ENCODE measurements at regions not wholly inside any gene's neighbourhood (a gene's known extent, or its start where the extent isn't known, plus 50 kb on each side); places are given as distances from the start of the nearest gene placed in this dataset.

DNA sequence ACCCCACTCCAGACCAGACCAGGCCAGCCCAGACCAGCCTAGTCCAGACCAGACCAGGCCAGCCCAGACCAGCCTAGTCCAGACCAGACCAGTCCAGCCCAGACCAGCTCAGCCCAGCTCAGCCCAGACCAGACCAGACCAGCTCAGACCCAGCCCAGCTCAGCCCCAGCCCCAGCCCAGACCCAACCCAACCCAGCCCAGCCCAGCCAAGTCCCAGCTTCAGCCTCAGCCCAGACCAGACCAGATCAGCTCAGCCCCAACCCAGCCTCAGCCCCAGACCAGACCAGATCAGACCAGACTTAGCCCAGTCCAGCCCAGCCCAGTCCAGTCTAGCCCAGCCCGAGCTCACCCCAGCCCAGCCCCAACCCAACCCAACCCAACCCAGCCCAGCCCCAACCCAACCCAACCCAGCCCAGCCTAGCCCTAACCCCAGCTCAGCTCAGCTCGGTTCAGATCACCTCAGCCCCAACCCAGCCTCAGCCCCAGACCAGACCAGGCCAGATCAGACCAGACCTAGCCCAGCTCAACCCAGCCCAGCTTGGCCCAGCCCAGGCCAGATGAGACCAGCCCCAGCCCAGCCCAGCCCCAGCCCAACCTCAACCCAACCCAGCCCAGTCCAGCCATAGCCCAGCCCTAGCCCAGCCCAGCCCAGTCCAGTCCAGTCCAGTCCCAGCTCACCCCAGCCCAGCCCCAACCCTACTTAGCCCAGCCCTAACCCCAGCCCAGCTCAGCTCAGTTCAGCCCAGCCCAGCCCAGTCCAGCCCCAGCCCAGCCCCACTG, 204.7 kb downstream of the BCL11B start:
- H3K27ac ChIP-seq = no peak overlapping the region
- H3K9me3 ChIP-seq (ENCODE audit: severe bottlenecking) = no peaks in the 10 kb centered on the region
- no peaks in the 10 kb centered on the region for H3K36me3 ChIP-seq
- no peak for TF ChIP-seq CTCF (IDR thresholded peaks at IDR 0.05; ENCODE audit: low read depth, low read length)
- DNase-seq = no peak
- peaks cover 73% of the 10 kb centered on the region for H3K27me3 ChIP-seq (ENCODE audit: insufficient read depth, low read depth, severe bottlenecking)
- no peak overlapping the region for H3K4me3 ChIP-seq (ENCODE audit: low read depth, low read length)

DNA sequence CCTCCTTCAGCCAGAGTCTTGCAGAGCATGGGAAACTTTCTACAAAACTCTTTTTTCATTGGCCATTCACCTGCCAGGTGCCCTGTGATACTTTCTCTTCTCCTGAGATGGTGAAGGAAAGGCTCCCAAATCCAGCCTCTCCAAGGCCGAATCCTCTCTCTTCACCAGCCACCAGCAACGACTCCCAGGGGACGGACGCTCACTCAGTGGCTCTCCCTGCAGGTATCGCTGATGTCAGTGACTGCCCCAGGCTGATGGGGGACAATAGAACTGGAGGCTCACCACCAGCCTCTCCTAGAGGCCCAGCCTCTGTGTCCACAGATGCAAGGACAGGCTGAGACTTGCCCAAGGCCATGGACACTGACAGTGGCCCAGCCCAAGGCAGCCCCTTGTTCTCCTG, 204.1 kb downstream of the BCL11B start:
- Histone ChIP-seq H3K36me3 (no peaks in the 10 kb centered on the region), H3K4me3 (ENCODE audit: low read depth, low read length) (no peak overlapping the region), H3K27me3 (ENCODE audit: insufficient read depth, low read depth, severe bottlenecking) (peaks cover 73% of the 10 kb centered on the region), H3K9me3 (ENCODE audit: severe bottlenecking) (no peaks in the 10 kb centered on the region), H3K27ac (no peak overlapping the region)
- TF ChIP-seq CTCF (IDR thresholded peaks at IDR 0.05; ENCODE audit: low read depth, low read length) = no peak
- no peak for DNase-seq

GRCh38 chr14:99069946-99070345, 202.1 kb downstream of the BCL11B start:
- Histone ChIP-seq H3K27ac (no peak overlapping the region), H3K4me3 (ENCODE audit: low read depth, low read length) (no peak overlapping the region), H3K27me3 (ENCODE audit: insufficient read depth, low read depth, severe bottlenecking) (peaks cover 72% of the 10 kb centered on the region), H3K9me3 (ENCODE audit: severe bottlenecking) (no peaks in the 10 kb centered on the region), H3K36me3 (no peaks in the 10 kb centered on the region)
- no peak for TF ChIP-seq CTCF (IDR thresholded peaks at IDR 0.05; ENCODE audit: low read depth, low read length)
- no peak for DNase-seq

DNA sequence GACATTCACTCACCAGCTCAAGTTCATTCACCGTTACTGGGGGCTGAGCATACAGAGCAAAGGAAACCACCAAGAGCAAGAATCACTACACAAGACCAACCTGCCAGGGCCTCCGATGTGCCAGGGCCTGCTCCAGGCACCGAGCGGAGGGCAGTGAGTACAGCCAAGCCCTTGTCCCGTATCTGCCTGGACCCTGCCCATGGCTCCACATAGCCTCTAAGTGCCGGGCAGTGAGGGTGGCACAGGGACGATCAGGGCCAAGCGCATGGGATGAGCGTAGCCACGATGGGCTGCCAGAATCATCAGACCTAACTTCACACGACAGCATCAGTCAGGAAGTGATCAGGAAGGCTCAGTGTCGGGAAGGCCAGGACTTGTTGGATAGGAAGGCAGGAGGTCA, 199.6 kb downstream of the BCL11B start:
- H3K9me3 ChIP-seq (ENCODE audit: severe bottlenecking) = no peaks in the 10 kb centered on the region
- H3K27ac ChIP-seq = no peak overlapping the region
- H3K36me3 ChIP-seq = no peaks in the 10 kb centered on the region
- TF ChIP-seq CTCF (IDR thresholded peaks at IDR 0.05; ENCODE audit: low read depth, low read length) = no peak
- peaks cover 78% of the 10 kb centered on the region for H3K27me3 ChIP-seq (ENCODE audit: insufficient read depth, low read depth, severe bottlenecking)
- DNase-seq = no peak
- H3K4me3 ChIP-seq (ENCODE audit: low read depth, low read length) = no peak overlapping the region

- no peak for TF ChIP-seq CTCF (IDR thresholded peaks at IDR 0.05; ENCODE audit: low read depth, low read length)
- no peaks in the 10 kb centered on the region for H3K9me3 ChIP-seq (ENCODE audit: severe bottlenecking)
- H3K4me3 ChIP-seq (ENCODE audit: low read depth, low read length) = no peak overlapping the region
- DNase-seq = no peak
- no peak overlapping the region for H3K27ac ChIP-seq
- no peaks in the 10 kb centered on the region for H3K36me3 ChIP-seq
- peaks cover 83% of the 10 kb centered on the region for H3K27me3 ChIP-seq (ENCODE audit: insufficient read depth, low read depth, severe bottlenecking)
These were observed 199.0 kb downstream of the BCL11B start for GRCh38 chr14:99072956-99073355.

DNA sequence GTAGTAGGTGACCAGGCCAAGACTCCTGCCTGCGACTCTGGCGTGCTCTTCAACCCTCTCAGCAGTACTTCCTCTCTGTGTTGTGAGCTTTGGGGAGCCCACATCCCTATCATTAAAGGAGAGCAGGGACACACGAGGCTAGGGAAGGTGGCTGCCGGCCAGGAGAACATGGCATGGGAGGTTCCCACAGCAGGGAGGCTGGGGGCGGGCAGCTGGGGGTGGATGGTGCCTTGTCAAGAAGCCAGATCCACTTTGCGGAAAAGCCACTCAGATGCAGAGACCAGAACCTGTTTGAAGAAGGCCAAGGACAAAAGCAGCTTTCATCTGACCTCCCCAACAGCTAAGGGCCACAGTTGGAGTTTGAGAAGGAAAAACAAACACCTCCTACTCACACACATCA, 198.6 kb downstream of the BCL11B start:
- Histone ChIP-seq H3K27me3 (ENCODE audit: insufficient read depth, low read depth, severe bottlenecking) (peaks cover 83% of the 10 kb centered on the region), H3K9me3 (ENCODE audit: severe bottlenecking) (no peaks in the 10 kb centered on the region), H3K36me3 (no peaks in the 10 kb centered on the region), H3K4me3 (ENCODE audit: low read depth, low read length) (no peak overlapping the region), H3K27ac (no peak overlapping the region)
- no peak for DNase-seq
- no peak for TF ChIP-seq CTCF (IDR thresholded peaks at IDR 0.05; ENCODE audit: low read depth, low read length)
